ENCODE measurements at regions not wholly inside any gene's neighbourhood (a gene's known extent, or its start where the extent isn't known, plus 50 kb on each side); places are given as distances from the start of the nearest gene placed in this dataset.

GRCh38 chr9:89720696-89721175, 115.9 kb downstream of the GADD45G start:
- TF ChIP-seq CTCF (optimal IDR thresholded peaks at IDR 0.05 in 1 of 3, IDR thresholded peaks at IDR 0.05 in 1 of 3, conservative IDR thresholded peaks at IDR 0.05 in 1 of 3; ENCODE audit: extremely low read depth in 1 of 3, insufficient read depth in 2 of 3, low read length in 3 of 3) (no peak), EZH2 (IDR thresholded peaks at IDR 0.05; ENCODE audit: low read length) (no peak)

Data from keratinocyte (primary cell).